ENCODE measurements at regions not wholly inside any gene's neighbourhood (a gene's known extent, or its start where the extent isn't known, plus 50 kb on each side); places are given as distances from the start of the nearest gene placed in this dataset.

DNA sequence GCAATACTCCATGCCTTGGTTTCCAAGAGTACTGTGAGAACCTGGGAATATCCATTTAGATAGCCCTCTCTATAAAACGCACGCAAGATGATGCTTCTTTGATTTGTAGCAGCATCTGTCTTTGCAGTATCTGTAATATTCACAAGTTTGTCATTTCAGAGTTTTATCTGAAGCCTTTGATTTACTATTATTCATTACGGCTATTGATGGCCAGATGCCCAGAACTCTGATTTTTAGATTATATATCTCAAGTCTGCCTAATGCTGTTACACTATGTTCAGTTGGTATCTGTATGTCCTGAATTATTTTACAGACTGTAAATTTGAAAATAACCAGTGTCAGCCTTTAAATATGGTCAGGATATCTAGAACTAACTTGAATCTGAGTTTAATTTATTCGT lies 233.3 kb downstream of the FAM170A start (continued):
- TF ChIP-seq FOXJ3 (CRISPR knock-in tag; IDR thresholded peaks at IDR 0.05): 0 out of 2 replicates have a peak, but pooled peaks have one; percentile 24

DNA sequence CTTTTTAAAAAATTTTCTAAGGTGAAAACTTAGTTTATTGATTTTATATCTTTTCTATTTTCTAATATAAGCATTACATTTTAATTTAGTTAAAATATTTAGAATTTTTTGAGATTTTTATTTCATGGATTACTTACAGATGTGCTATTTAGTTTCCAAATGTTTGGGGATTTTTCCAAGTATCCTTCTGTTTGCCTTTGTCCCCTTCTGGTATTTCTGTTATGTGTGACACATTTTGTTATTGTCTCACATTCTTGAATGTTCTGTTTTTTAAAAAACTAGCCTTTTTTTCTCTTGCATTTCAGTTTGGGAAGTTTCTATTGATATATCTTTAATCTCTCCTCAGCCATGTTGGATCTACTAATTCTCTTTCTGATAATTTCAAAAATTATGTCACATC lies 234.9 kb downstream of the FAM170A start:
- TF ChIP-seq FOXM1 (IDR thresholded peaks at IDR 0.05; ENCODE audit: low read depth) (no peak), TEAD4 (IDR thresholded peaks at IDR 0.05; ENCODE audit: borderline replicate concordance, insufficient read depth) (no peak), CTCF (IDR thresholded peaks at IDR 0.05) (no peak), FOXJ3 (CRISPR knock-in tag; IDR thresholded peaks at IDR 0.05) (no peak), RCOR1 (IDR thresholded peaks at IDR 0.05; ENCODE audit: low read length) (no peak), USF2 (IDR thresholded peaks at IDR 0.05; ENCODE audit: borderline replicate concordance, low read depth, low read length) (no peak), GATA2 (CRISPR knock-in tag; IDR thresholded peaks at IDR 0.05) (no peak), RAD21 (IDR thresholded peaks at IDR 0.05; ENCODE audit: low read length) (no peak), USF1 (IDR thresholded peaks at IDR 0.05; ENCODE audit: borderline replicate concordance, low read depth) (no peak)
- TF ChIP-seq, protein P1, sequence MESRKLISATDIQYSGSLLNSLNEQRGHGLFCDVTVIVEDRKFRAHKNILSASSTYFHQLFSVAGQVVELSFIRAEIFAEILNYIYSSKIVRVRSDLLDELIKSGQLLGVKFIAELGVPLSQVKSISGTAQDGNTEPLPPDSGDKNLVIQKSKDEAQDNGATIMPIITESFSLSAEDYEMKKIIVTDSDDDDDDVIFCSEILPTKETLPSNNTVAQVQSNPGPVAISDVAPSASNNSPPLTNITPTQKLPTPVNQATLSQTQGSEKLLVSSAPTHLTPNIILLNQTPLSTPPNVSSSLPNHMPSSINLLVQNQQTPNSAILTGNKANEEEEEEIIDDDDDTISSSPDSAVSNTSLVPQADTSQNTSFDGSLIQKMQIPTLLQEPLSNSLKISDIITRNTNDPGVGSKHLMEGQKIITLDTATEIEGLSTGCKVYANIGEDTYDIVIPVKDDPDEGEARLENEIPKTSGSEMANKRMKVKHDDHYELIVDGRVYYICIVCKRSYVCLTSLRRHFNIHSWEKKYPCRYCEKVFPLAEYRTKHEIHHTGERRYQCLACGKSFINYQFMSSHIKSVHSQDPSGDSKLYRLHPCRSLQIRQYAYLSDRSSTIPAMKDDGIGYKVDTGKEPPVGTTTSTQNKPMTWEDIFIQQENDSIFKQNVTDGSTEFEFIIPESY (IDR thresholded peaks at IDR 0.05; ENCODE audit: borderline replicate concordance, low read depth): no peak
- no peak overlapping the region for H3K9ac ChIP-seq
- H3K4me3 ChIP-seq (ENCODE audit: low read depth in 2 of 2, low read length in 1 of 2): no peak overlapping the region
- H3K27ac ChIP-seq (ENCODE audit: low read depth in 2 of 2, low read length in 1 of 2): no peak overlapping the region
- no peaks in the 10 kb centered on the region for H3K27me3 ChIP-seq (ENCODE audit: insufficient read depth)
- H3K79me2 ChIP-seq (ENCODE audit: insufficient read depth): no peaks in the 10 kb centered on the region
- H3K9me2 ChIP-seq: no peaks in the 10 kb centered on the region
- CTCF ChIA-PET: no interaction called here
- no peaks in the 10 kb centered on the region for H3F3A ChIP-seq (replicated peaks; ENCODE audit: insufficient read depth)
- H3K9me3 ChIP-seq: no peaks in the 10 kb centered on the region
- no peaks in the 10 kb centered on the region; a peak in 2 of 4 replicates for H3K4me1 ChIP-seq (ENCODE audit: control insufficient read depth in 1 of 2, insufficient read depth in 2 of 2, low read depth in 1 of 2, low read length in 1 of 2)
- no peaks in the 10 kb centered on the region for H3K36me3 ChIP-seq (replicated peaks in 1 of 2; ENCODE audit: control insufficient read depth in 1 of 2, insufficient read depth in 2 of 2, low read length in 1 of 2)
- no peak for DNase-seq
- H2AFZ ChIP-seq (ENCODE audit: low read depth): 0 out of 2 replicates have a peak overlapping the region, but pooled peaks have one; percentile 29
- no peaks in the 10 kb centered on the region for H4K20me1 ChIP-seq (ENCODE audit: insufficient read depth)
- POLR2A ChIA-PET: no interaction called here
- no peak overlapping the region for H3K4me2 ChIP-seq
